Breast epithelium (tissue), 3 donors: ENCODE measurements at regions not wholly inside any gene's neighbourhood (a gene's known extent, or its start where the extent isn't known, plus 50 kb on each side); places are given as distances from the start of the nearest gene placed in this dataset.

Source experiments
- CTCF ChIP-seq, 3 donors: fragments of 450-650 bp; IDR thresholded peaks; one replicate each; pipeline ENCODE4 v1.5.1; 2016 to 2017; ENCODE audit warnings: antibody characterized with exemption in 3 of 3, mild to moderate bottlenecking in 3 of 3, moderate library complexity in 3 of 3
- POLR2A ChIP-seq: fragments of 450-650 bp; IDR thresholded peaks from one replicate; pipeline ENCODE4 v1.6.1; 2016; ENCODE audit warnings: antibody characterized with exemption, mild to moderate bottlenecking, moderate library complexity
- POLR2AphosphoS5 ChIP-seq, 3 donors: sonication (generic); formaldehyde crosslinking; IDR thresholded peaks; one replicate each; pipeline ENCODE4 v1.6.1; 2017; ENCODE audit warnings: antibody characterized with exemption in 3 of 3

GRCh38 chr10:64041185-64041988 is 520.2 kb downstream of the REEP3 start:
- TF ChIP-seq CTCF (IDR thresholded peaks at IDR 0.05) (peak; percentile 64 to 99 (median 94)), POLR2A (no peak), POLR2AphosphoS5 (IDR thresholded peaks at IDR 0.05) (no peak)
